ENCODE measurements at regions not wholly inside any gene's neighbourhood (a gene's known extent, or its start where the extent isn't known, plus 50 kb on each side); places are given as distances from the start of the nearest gene placed in this dataset.

- H3K79me1 ChIP-seq (ENCODE audit: insufficient read depth, low read depth, low read length, poor library complexity, severe bottlenecking), result no peaks in the 10 kb centered on the region
- H2BK5ac ChIP-seq (ENCODE audit: insufficient read length, low read length), result no peak overlapping the region
- no peak overlapping the region for H2BK12ac ChIP-seq (ENCODE audit: insufficient read length, low read depth, low read length)
- H3K9ac ChIP-seq (ENCODE audit: extremely low read depth, insufficient read length, low read length), result no peak overlapping the region
- H2AK5ac ChIP-seq (ENCODE audit: insufficient read length, low read length), result no peak overlapping the region
- no peak for TF ChIP-seq CTCF (conservative IDR thresholded peaks at IDR 0.05)
- H2AFZ ChIP-seq (ENCODE audit: low read length), result no peak overlapping the region
- H3K4me1 ChIP-seq (ENCODE audit: insufficient read depth, low read length), result no peaks in the 10 kb centered on the region
- no peak overlapping the region for H3K23ac ChIP-seq (ENCODE audit: insufficient read length, low read depth, low read length)
- no CpG with 5 or more reads among the region's 10 CpGs for WGBS (ENCODE audit: extremely low coverage, insufficient read length, low lambda C conversion rate)
- no peak overlapping the region for H3T11ph ChIP-seq (ENCODE audit: low read length)
- no peak overlapping the region for H2BK15ac ChIP-seq (ENCODE audit: low read depth, low read length)
- no peaks in the 10 kb centered on the region for H3K79me2 ChIP-seq (ENCODE audit: insufficient read depth, low read length)
- H4K8ac ChIP-seq (replicated peaks; ENCODE audit: insufficient read length, low read depth, low read length), result no peak overlapping the region
- no peak overlapping the region for H2BK20ac ChIP-seq (ENCODE audit: low read depth, low read length, poor library complexity, severe bottlenecking)
- H3K23me2 ChIP-seq (ENCODE audit: insufficient read length, low read depth, low read length, poor library complexity, severe bottlenecking), result no peaks in the 10 kb centered on the region
- Mint-ChIP-seq H3K9me3 (no peaks in the 10 kb centered on the region), H3K27me3 (ENCODE audit: low read depth) (no peaks in the 10 kb centered on the region), H3K27ac (no peak overlapping the region), H3K36me3 (ENCODE audit: insufficient read depth in 1 of 3, low read depth in 3 of 3) (no peaks in the 10 kb centered on the region), H3K4me3 (no peak overlapping the region), H3K4me1 (peaks cover 3 to 5% of the 10 kb centered on the region in 2 experiments; a peak in 2 of 4 replicates)
- H3K27ac ChIP-seq (ENCODE audit: insufficient read length, low read depth, low read length), result no peak overlapping the region
- no peaks in the 10 kb centered on the region for H3K9me3 ChIP-seq (ENCODE audit: control insufficient read depth, low read depth, low read length)
- no peak overlapping the region for H2BK120ac ChIP-seq (ENCODE audit: low read depth, low read length, poor library complexity, severe bottlenecking)
- H4K5ac ChIP-seq (ENCODE audit: insufficient read length, low read depth, low read length), result no peak overlapping the region
- H3K18ac ChIP-seq (ENCODE audit: insufficient read length, low read depth, low read length), result no peak overlapping the region
- no peak overlapping the region for H3K4me2 ChIP-seq (ENCODE audit: insufficient read depth, insufficient read length, low read length)
- H3K27me3 ChIP-seq (ENCODE audit: insufficient read depth, low read length), result no peaks in the 10 kb centered on the region
- DNase-seq, result no peak
- no peak overlapping the region for H3K14ac ChIP-seq (ENCODE audit: insufficient read depth, low read length)
- no peak overlapping the region for H3K4ac ChIP-seq (ENCODE audit: low read depth, low read length)
- no peak overlapping the region for H3K56ac ChIP-seq (ENCODE audit: insufficient read length, low read depth, low read length)
- no peaks in the 10 kb centered on the region for H4K20me1 ChIP-seq (ENCODE audit: control insufficient read depth, insufficient read depth, insufficient read length)
- H4K91ac ChIP-seq (ENCODE audit: insufficient read length, low read depth, low read length), result no peak overlapping the region
These were observed 245.5 kb downstream of the TBL1XR1 start for GRCh38 chr3:176951586-176952292.

Measured in H9 (cell line).